ENCODE measurements at regions not wholly inside any gene's neighbourhood (a gene's known extent, or its start where the extent isn't known, plus 50 kb on each side); places are given as distances from the start of the nearest gene placed in this dataset.

GRCh38 chr9:26471261-26471660, 421.3 kb downstream of the CAAP1 start:
- TF ChIP-seq CTCF (IDR thresholded peaks at IDR 0.05; ENCODE audit: low read depth, low read length, poor library complexity, severe bottlenecking) (no peak), EZH2phosphoT487 (IDR thresholded peaks at IDR 0.05; ENCODE audit: borderline replicate concordance, low read length) (no peak)
